Nephron (organoid): ENCODE measurements at regions not wholly inside any gene's neighbourhood (a gene's known extent, or its start where the extent isn't known, plus 50 kb on each side); places are given as distances from the start of the nearest gene placed in this dataset.

ENCODE experiments used
- H3K27ac Mint-ChIP-seq, 3 experiments: 2 replicates each; pipeline ENCODE4 v1.8.0; 2020; ENCODE audit warnings: mixed read lengths in 3 of 3, mild to moderate bottlenecking in 2 of 3, moderate library complexity in 1 of 3
- H3K27me3 Mint-ChIP-seq: 2 replicates; pipeline ENCODE4 v1.8.0; 2021; ENCODE audit warnings: low read depth, mild to moderate bottlenecking, moderate library complexity, mixed read lengths
- H3K36me3 Mint-ChIP-seq: 2 replicates; pipeline ENCODE4 v1.8.0; 2020; ENCODE audit warnings: low read depth, mixed read lengths
- H3K4me1 Mint-ChIP-seq: 2 replicates; pipeline ENCODE4 v1.8.0; 2020; ENCODE audit warnings: mixed read lengths
- H3K4me3 Mint-ChIP-seq, 3 experiments: 2 replicates each; pipeline ENCODE4 v1.8.0; 2020; ENCODE audit warnings: mild to moderate bottlenecking in 3 of 3, mixed read lengths in 3 of 3, moderate library complexity in 2 of 3
- H3K9me3 Mint-ChIP-seq: 2 replicates; pipeline ENCODE4 v1.8.0; 2020; ENCODE audit warnings: mixed read lengths
- CTCF ChIP-seq, 3 experiments: fragments of 200-600 bp; sonication (generic); IDR thresholded peaks; one replicate each; pipeline ENCODE4 v1.5.0; 2021; ENCODE audit warnings: antibody characterized with exemption in 3 of 3; ENCODE audit not compliant: unreplicated experiment in 3 of 3

GRCh38 chr13:30359991-30360390, 52.6 kb upstream of the KATNAL1 start:
- no peak for TF ChIP-seq CTCF (IDR thresholded peaks at IDR 0.05; ENCODE audit: unreplicated experiment in 3 of 3)
- Mint-ChIP-seq H3K4me1 (peaks cover 53% of the 10 kb centered on the region), H3K27me3 (no peaks in the 10 kb centered on the region), H3K4me3 (no peak overlapping the region), H3K9me3 (no peaks in the 10 kb centered on the region), H3K27ac (no peak overlapping the region), H3K36me3 (no peaks in the 10 kb centered on the region)

- TF ChIP-seq CTCF (IDR thresholded peaks at IDR 0.05; ENCODE audit: unreplicated experiment in 3 of 3) = no peak
- H3K27me3 Mint-ChIP-seq = no peaks in the 10 kb centered on the region
- H3K36me3 Mint-ChIP-seq = no peaks in the 10 kb centered on the region
- no peak overlapping the region for H3K27ac Mint-ChIP-seq
- H3K4me1 Mint-ChIP-seq = peaks cover 53% of the 10 kb centered on the region
- no peak overlapping the region for H3K4me3 Mint-ChIP-seq
- H3K9me3 Mint-ChIP-seq = no peaks in the 10 kb centered on the region
These were observed 53.2 kb upstream of the KATNAL1 start for GRCh38 chr13:30360586-30360985.

DNA sequence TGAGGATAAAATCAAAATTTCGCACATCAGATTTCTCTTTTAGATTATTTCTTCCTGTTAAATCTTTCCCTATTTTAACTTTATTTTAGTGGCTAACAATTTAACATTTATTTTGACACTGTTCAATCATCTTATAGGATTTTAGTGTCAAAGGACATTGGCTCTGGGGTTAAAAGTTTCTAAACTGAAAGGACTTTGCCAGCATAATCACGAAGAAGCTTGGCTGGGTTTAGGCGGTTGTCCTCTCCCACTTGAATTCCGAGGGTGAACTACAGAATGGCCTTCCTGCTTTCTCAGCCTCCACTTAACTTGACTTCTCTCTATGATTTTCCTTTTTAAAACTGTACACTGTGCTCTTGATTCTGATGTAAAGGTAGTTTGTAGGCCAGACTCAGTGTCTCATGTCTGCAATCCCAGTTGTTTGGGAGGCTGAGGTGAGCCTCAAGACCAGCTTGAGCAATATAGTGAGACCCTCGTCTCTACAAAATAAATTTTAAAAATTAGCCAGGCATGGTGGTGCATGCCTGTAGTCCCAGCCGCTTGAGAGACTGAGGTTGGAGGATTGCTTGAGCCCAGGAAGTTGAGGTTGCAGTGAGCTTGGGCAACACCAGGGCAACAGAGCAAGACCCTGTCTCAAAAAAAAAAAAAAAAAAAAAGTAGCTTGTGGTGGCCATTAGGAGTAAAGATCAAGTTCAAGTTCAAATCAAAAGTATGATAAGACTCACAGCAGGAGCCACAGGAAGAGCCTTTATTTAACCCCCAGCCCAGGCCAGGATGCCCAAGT, 54.8 kb upstream of the KATNAL1 start:
- Mint-ChIP-seq H3K4me1 (peaks cover 51% of the 10 kb centered on the region), H3K36me3 (no peaks in the 10 kb centered on the region), H3K9me3 (no peaks in the 10 kb centered on the region), H3K4me3 (no peak overlapping the region), H3K27ac (peak overlapping the region; percentile 4 to 66 (median 46)), H3K27me3 (no peaks in the 10 kb centered on the region)
- TF ChIP-seq CTCF (IDR thresholded peaks at IDR 0.05; ENCODE audit: unreplicated experiment in 3 of 3) = no peak

DNA sequence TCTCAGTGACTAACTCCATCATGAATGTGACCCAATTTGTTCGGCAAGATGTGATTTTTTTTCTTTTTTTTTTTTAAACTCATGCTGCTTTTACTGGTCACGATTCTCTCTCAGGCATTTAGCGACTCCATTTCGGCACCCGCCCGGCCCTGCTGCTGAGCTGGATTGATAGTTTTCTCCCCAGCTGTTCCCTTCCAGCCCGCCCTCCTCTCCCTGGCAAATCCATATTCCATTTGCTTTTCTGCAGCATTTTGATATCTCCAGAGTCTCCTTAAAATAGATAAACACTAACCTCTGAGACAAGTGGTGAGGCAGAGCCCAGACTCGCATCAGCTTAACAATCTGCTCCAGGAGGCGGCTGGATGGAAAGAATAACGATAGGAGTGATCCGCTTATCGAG, 55.5 kb upstream of the KATNAL1 start:
- H3K27ac Mint-ChIP-seq = peak overlapping the region in 2 of 3 experiments; percentile 46 to 66
- peaks cover 51% of the 10 kb centered on the region for H3K4me1 Mint-ChIP-seq
- no peaks in the 10 kb centered on the region for H3K27me3 Mint-ChIP-seq
- TF ChIP-seq CTCF (IDR thresholded peaks at IDR 0.05; ENCODE audit: unreplicated experiment in 3 of 3) = no peak
- no peaks in the 10 kb centered on the region for H3K9me3 Mint-ChIP-seq
- peak overlapping the region in 1 of 3 experiments; percentile 57 for H3K4me3 Mint-ChIP-seq
- no peaks in the 10 kb centered on the region for H3K36me3 Mint-ChIP-seq

- Mint-ChIP-seq H3K9me3 (no peaks in the 10 kb centered on the region), H3K36me3 (no peaks in the 10 kb centered on the region), H3K4me3 (no peak overlapping the region), H3K27ac (peak overlapping the region; percentile 46 to 89 (median 70)), H3K27me3 (no peaks in the 10 kb centered on the region), H3K4me1 (peaks cover 45% of the 10 kb centered on the region)
- TF ChIP-seq CTCF (IDR thresholded peaks at IDR 0.05; ENCODE audit: unreplicated experiment in 3 of 3) = no peak
These were observed 56.4 kb upstream of the KATNAL1 start for GRCh38 chr13:30363725-30364124.

- Mint-ChIP-seq H3K4me3 (no peak overlapping the region), H3K9me3 (no peaks in the 10 kb centered on the region), H3K4me1 (peaks cover 41% of the 10 kb centered on the region), H3K36me3 (no peaks in the 10 kb centered on the region), H3K27me3 (no peaks in the 10 kb centered on the region), H3K27ac (peak overlapping the region; percentile 46 to 89 (median 70))
- TF ChIP-seq CTCF (IDR thresholded peaks at IDR 0.05; ENCODE audit: unreplicated experiment in 3 of 3) = no peak
These were observed 56.8 kb upstream of the KATNAL1 start for GRCh38 chr13:30364133-30364532.
